Fibroblast of skin of back (primary cell): ENCODE measurements at regions not wholly inside any gene's neighbourhood (a gene's known extent, or its start where the extent isn't known, plus 50 kb on each side); places are given as distances from the start of the nearest gene placed in this dataset.
"Not testable (repeated sequence)": the region's sequence is repeated elsewhere in the genome, so short reads cannot be mapped to it uniquely, and the experiment has no call there.

Experiments
- DNase-seq: peaks from one replicate; pipeline ENCODE4 v3.0.0-alpha.2; 2013

DNA sequence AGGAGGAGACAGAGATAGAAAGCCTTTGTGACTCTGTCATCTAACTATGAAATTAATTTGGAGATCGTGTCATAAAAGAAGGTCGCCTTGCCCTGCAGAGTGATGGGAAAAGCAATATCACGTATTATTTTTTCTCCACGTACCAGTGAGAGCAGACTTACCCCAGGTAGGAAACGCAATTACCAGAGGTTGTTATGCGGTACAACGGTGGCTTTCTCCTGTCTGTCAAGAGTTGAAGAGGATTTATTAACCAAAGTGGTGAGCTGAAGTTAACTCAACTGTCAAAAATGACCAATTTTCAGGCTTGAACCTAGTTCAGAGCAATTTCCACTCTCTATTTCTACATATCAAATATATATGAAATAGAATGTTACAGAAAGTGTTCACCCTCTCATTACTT lies 282.6 kb upstream of the PFKP start:
- DNase-seq = no peak

DNA sequence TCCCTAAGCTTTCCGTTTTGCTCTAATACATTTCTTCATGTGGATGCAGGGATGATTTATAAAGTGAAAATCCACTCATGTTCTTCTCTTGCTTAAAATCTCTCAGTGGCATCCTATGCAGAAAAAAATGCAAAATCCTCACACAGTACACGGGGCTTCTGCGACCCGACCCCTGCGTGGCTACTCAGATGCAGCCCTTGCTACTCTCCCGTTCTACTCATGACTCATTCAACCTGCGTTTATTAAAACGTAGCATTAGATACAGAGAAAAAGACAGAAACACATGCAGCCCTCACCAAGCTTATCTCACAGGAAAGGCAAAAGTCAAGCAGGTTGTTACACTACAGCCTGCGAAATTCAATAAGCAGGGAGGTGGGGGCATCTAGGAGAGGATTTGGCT lies 284.4 kb upstream of the PFKP start:
- no peak for DNase-seq

GRCh38 chr10:2782265-2782664 lies 285.1 kb upstream of the PFKP start:
- no peak for DNase-seq

DNA sequence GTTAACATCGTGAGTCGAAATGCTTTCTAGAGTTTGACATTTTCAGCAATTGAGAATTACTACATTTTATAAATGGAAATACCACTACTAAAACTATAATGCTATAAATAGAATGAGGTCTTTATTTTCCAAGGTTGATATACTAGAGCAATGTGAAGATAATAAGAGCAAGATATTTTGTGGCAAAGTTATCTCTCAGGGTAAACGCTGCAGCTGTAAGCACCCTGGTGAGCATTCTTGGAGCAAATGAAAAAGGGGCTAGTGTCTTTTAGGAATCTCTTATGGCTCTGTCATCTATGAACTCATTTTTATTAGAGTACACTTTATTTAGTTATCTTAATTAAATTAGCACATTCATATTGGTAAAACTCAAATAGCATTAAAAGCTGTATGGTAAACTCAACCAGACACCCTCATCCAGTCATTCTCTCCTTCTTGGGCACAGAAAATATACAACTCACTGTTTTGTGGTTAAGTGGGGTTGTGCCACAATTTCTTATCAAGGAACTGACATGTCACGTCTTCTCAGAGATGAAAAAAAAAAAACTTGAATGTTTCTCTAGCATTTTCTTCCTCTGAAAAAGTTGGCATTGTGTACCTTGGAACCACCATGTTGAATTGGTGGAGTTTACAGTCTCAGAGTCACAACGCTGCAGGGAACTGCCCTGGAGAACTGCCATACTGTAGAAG lies 289.5 kb upstream of the PFKP start:
- DNase-seq = no peak

DNA sequence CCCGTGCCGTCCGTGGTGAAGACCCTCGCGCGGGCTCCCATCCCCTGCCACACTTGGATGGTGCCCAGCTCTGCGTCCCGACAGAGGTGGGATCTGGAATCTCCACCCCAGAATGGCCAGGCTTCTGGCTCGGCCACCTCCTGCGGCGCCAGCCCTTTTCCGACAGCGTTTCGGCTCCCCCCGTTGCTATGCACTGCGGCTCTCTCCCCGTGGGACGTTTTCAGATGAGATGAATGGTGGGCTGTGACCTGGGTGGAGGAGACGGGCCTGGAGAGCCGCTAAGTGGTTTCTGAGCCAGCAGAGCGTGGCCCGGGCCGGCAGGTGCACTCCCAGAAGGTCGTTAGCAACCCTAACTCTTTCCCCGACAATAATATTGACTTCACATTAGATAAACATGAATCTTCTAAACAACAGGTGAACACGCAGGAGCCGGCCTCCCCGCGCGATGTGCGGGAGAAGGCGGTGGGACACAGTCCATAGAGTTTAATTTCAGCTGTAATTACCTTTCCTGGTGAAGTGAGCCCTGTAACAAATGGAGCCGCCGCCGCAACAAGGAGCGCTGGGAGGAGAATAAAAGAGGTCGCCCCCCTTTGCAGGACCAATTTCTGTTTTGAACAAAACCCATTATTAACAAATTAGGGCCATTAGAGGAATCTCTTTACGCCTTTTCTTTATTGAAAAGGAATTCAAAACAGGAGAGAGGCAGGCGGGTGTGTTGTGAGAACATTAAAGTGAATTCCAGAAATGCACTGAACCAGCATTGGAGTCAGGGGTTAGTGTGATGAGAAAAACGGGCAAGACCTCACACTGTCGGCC lies 294.3 kb upstream of the PFKP start:
- no peak for DNase-seq

DNA sequence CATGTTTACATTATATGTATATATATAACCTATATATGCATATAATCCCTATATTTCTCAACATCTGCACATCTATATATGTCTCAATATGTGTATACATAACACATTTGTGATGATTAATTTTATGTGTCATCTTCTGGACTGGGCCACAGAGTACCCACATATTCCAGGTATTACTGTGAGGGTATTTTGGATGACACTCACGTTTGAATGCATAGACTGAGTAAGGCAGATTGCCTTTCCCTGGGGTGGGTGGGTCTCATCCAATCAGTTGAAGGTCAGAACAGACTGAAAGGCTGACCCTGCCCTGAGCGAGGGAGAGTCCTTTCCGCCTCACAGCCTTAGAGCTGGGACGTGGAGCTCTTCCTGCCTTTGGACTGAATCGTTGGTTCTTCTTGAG lies 295.2 kb upstream of the PFKP start:
- DNase-seq = no peak

- DNase-seq = not testable (repeated sequence)
These were observed 300.1 kb upstream of the PFKP start for GRCh38 chr10:2767293-2767692.

DNA sequence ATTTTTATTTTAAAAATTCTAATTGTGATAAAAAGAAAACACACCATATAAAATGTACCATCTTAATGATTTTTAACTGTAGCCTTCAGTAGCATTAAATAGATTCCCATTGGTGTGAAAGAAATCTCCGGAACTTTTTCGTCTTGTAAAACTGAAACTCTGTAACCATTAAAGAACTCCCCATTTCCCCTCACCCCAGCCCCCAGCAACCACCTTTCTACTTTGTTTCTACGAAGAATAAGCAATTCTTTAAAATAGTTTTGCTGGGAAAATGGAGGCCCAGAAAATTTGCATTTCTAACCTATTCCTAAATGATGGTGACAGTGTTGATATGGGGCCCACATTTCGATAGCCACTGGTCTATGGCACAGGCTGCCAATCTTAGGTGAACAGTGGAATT lies 305.4 kb upstream of the PFKP start:
- DNase-seq = no peak

DNA sequence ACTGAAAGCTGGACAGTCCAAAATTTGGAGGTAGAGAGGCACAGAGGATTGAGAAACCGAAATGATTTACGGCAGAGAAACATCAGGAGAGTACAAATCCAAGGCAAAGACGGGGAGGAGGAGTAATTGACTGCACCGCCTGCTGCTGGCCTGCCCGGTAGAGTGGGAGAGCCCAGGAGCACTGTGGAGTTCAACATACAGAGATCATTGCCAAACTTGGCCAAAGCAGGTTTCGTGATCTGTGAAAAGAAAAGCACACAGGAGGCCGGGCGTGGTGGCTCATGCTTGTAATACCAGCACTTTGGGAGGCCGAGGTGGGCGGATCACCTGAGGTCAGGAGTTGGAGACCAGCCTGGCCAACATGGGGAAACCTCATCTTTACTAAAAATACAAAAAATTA lies 306.0 kb upstream of the PFKP start:
- no peak for DNase-seq

DNA sequence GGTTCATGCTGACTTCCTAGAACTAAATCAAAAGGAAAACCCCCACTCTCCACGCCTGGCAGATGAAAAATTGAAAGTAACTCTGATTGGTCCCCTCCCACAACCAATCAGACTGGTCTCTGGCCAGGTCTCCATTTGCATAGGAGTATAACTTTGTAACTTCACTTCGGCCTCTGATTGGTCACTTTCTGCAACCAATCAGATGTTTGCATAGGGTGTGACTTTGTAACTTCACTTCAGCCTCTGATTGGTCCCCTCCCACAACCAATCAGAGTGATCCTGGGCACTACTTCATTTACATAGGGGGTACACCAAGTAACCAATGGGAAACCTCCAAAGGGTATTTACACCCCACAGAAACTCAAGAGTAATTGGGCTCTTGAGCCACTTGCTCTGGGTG lies 306.6 kb upstream of the PFKP start:
- no peak for DNase-seq

- no peak for DNase-seq
These were observed 308.1 kb upstream of the PFKP start for GRCh38 chr10:2759233-2759632.

DNA sequence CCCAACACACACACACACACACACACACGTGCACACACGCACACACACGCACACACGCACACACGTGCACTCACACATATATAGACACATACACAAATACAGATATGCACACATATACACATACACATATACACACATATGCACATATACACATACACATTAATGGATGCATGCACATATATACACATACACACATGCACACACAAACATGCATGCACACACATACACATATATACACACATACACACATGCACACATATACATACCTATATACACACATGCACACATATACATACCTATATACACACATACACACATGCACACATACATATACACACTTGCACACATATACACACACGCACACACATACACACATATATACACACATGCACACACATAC lies 312.4 kb upstream of the PFKP start:
- DNase-seq = no peak

DNA sequence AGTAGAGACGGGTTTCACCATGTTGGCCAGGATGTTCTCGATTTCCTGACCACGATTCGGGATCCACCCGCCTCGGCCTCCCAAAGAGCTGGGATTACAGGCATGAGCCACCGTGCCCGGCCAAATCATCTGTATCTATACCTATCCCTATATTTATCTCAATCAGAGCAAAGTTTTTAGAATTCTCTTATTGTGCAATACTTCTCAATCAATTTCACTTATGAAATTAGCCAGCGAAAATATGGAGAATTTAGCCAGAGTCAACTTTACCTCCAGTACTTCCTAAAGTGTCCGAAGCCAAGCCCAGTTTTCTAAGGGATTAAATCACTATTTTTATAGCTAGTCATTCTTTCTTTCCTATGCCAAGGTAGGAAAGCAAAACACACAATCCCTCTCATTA lies 319.1 kb upstream of the PFKP start:
- no peak for DNase-seq

DNA sequence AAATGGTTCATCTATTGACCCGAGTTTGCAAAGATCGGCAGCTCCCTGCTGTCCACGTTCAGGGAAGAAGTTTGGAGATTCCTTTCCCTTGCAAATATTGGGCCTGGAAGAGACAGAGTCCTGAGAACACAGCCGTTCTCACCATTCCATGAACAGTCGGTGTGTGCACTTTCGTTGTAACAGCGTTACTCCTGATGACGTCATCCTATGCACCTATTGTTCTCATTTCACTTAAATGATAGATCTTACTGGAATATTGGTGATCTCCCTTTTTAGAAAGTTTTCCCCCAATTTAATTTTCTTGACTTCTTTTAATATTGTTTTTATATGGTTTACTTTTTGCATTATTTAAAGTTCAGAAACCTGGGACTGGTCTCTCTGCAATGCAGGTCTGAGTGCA lies 320.7 kb upstream of the PFKP start:
- no peak for DNase-seq

- DNase-seq = no peak
These were observed 321.7 kb upstream of the PFKP start for GRCh38 chr10:2745666-2746065.

DNA sequence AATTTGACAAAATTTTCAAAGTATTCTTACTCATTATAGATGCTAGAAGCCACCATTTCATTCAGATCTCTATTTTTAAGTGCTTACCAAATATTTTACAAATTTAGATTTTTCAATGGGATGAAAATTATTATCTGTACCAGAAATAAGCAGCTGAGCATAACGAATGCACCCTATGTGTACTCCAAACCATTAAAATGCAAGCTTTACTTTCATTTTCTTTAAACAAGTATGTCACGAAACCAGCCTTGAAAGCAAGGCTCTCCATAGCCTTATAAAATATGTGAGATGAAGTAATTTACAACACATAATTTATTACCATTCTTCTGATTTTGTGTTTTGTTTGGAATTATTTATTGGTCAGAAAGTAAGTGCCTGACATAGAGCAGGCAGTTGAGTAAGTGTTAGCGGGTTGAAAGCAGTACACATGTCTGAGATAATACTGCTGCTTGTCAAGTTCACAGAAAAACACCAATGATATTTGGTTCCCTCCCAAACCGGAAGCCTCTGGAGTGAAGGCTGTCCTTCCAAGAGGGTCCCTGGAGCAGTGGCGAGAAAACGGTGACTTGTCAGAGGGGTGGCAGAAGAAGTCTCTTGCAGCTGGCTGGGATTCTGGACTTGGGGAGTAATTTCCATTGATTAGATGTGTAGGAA lies 322.7 kb upstream of the PFKP start:
- no peak for DNase-seq

GRCh38 chr10:2734603-2735002 lies 332.7 kb upstream of the PFKP start:
- DNase-seq = no peak

- no peak for DNase-seq
These were observed 333.9 kb upstream of the PFKP start for GRCh38 chr10:2733278-2733963.

GRCh38 chr10:2731940-2732339 lies 335.4 kb upstream of the PFKP start:
- no peak for DNase-seq

DNA sequence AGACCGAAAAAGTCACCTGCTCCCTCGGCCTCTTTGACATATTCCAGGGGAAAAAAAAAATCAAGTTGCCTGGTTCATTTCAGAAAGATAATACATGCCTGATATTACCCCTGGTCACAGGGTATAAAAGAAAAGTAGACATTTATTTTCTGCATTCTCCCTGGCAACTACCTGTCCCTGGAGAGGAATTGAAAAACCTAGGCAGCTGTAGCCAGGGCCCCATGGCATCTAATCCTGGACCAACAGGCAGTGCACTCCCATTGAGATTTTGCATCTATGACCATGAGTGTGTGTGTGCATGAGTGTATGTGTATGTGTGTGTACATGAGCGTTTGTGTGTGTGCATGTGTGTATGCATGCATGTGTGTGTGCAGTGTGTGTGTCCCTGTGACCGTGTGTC lies 338.2 kb upstream of the PFKP start:
- no peak for DNase-seq

GRCh38 chr10:2728087-2728486 lies 339.3 kb upstream of the PFKP start:
- DNase-seq = no peak

- no peak for DNase-seq
These were observed 350.8 kb upstream of the PFKP start for GRCh38 chr10:2716596-2716995.

GRCh38 chr10:2714597-2714996 lies 352.8 kb upstream of the PFKP start:
- no peak for DNase-seq
